ENCODE measurements at regions not wholly inside any gene's neighbourhood (a gene's known extent, or its start where the extent isn't known, plus 50 kb on each side); places are given as distances from the start of the nearest gene placed in this dataset.

DNA sequence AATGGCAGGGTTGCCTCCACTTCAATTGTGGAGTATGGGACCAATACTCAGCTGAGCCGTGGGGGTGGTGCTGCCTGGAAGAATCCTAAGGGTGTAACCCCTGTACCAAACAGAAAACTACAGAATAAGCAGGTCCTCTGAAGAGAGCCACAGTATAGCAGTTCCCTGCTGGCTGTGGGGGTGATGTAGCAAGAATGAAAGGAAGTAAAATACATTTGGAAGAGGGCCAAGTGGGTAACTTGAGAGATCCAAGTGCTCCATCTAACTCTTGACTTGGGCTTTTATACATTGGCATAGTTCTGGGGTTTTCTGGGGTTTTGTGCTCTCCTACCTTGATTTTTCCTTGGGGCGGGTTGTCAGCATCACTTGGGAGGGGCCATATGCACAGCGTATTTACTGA lies 341.4 kb downstream of the OTOL1 start:
- Mint-ChIP-seq H3K9me3 (no peaks in the 10 kb centered on the region; a peak in 1 of 5 replicates), H3K27ac (peak overlapping the region in 1 of 3 experiments; percentile 25; a peak in 1 of 7 replicates), H3K4me3 (no peak overlapping the region), H3K36me3 (ENCODE audit: insufficient read depth in 1 of 3, low read depth in 3 of 3) (peaks cover 0 to 5% (median 0%) of the 10 kb centered on the region in 3 experiments; a peak in 1 of 7 replicates), H3K4me1 (no peaks in the 10 kb centered on the region), H3K27me3 (ENCODE audit: low read depth) (no peaks in the 10 kb centered on the region)
- H3K18ac ChIP-seq (ENCODE audit: insufficient read length, low read depth, low read length), result no peak overlapping the region
- no peaks in the 10 kb centered on the region for H3K4me1 ChIP-seq (ENCODE audit: insufficient read depth, low read length)
- no peak overlapping the region for H2BK5ac ChIP-seq (ENCODE audit: insufficient read length, low read length)
- H3K4me2 ChIP-seq (ENCODE audit: insufficient read depth, insufficient read length, low read length), result no peak overlapping the region
- no peak overlapping the region for H3K4ac ChIP-seq (ENCODE audit: low read depth, low read length)
- no peak overlapping the region for H4K8ac ChIP-seq (replicated peaks; ENCODE audit: insufficient read length, low read depth, low read length)
- H2BK20ac ChIP-seq (ENCODE audit: low read depth, low read length, poor library complexity, severe bottlenecking), result no peak overlapping the region
- H3K23me2 ChIP-seq (ENCODE audit: insufficient read length, low read depth, low read length, poor library complexity, severe bottlenecking), result no peaks in the 10 kb centered on the region
- no peak for TF ChIP-seq CTCF (conservative IDR thresholded peaks at IDR 0.05)
- no peak overlapping the region for H2BK120ac ChIP-seq (ENCODE audit: low read depth, low read length, poor library complexity, severe bottlenecking)
- H3K79me2 ChIP-seq (ENCODE audit: insufficient read depth, low read length), result no peaks in the 10 kb centered on the region
- no peak overlapping the region for H3K23ac ChIP-seq (ENCODE audit: insufficient read length, low read depth, low read length)
- no peak overlapping the region for H3K14ac ChIP-seq (ENCODE audit: insufficient read depth, low read length)
- H3K9me3 ChIP-seq (ENCODE audit: control insufficient read depth, low read depth, low read length), result no peaks in the 10 kb centered on the region
- H2AFZ ChIP-seq (ENCODE audit: low read length), result no peak overlapping the region
- H2AK5ac ChIP-seq (ENCODE audit: insufficient read length, low read length), result no peak overlapping the region
- H3K27ac ChIP-seq (ENCODE audit: insufficient read length, low read depth, low read length), result no peak overlapping the region
- H2BK12ac ChIP-seq (ENCODE audit: insufficient read length, low read depth, low read length), result no peak overlapping the region
- H4K5ac ChIP-seq (ENCODE audit: insufficient read length, low read depth, low read length), result no peak overlapping the region
- H3K79me1 ChIP-seq (ENCODE audit: insufficient read depth, low read depth, low read length, poor library complexity, severe bottlenecking), result no peaks in the 10 kb centered on the region
- no peak overlapping the region for H2BK15ac ChIP-seq (ENCODE audit: low read depth, low read length)
- H3T11ph ChIP-seq (ENCODE audit: low read length), result no peak overlapping the region
- no peak for DNase-seq
- H3K27me3 ChIP-seq (ENCODE audit: insufficient read depth, low read length), result no peaks in the 10 kb centered on the region
- no peak overlapping the region for H4K91ac ChIP-seq (ENCODE audit: insufficient read length, low read depth, low read length)
- H3K56ac ChIP-seq (ENCODE audit: insufficient read length, low read depth, low read length), result no peak overlapping the region
- no peaks in the 10 kb centered on the region for H4K20me1 ChIP-seq (ENCODE audit: control insufficient read depth, insufficient read depth, insufficient read length)
- no CpG with 5 or more reads among the region's 3 CpGs for WGBS (ENCODE audit: extremely low coverage, insufficient read length, low lambda C conversion rate)
- H3K9ac ChIP-seq (ENCODE audit: extremely low read depth, insufficient read length, low read length), result no peak overlapping the region

Measured in H9 (cell line).